ENCODE measurements at regions not wholly inside any gene's neighbourhood (a gene's known extent, or its start where the extent isn't known, plus 50 kb on each side); places are given as distances from the start of the nearest gene placed in this dataset.
"Not testable (repeated sequence)": the region's sequence is repeated elsewhere in the genome, so short reads cannot be mapped to it uniquely, and the experiment has no call there.

- no peak for DNase-seq (ENCODE audit: low spot score)
- in situ Hi-C loops (cut with MboI; ENCODE audit: low pct_unique_long_range_greater_than_20kb, low sequenced_read_pairs, unreplicated experiment) = no loop called here
- TF ChIP-seq CTCF (IDR thresholded peaks at IDR 0.05; ENCODE audit: extremely low read depth, insufficient read depth, missing control alignments) = no peak
Observed at GRCh38 chr6:141938664-141939063, 194.1 kb upstream of the GJE1 start.

GRCh38 chr6:141932685-141933084, 200.0 kb upstream of the GJE1 start:
- TF ChIP-seq CTCF (IDR thresholded peaks at IDR 0.05; ENCODE audit: extremely low read depth, insufficient read depth, missing control alignments) = no peak
- in situ Hi-C loops (cut with MboI; ENCODE audit: low pct_unique_long_range_greater_than_20kb, low sequenced_read_pairs, unreplicated experiment) = no loop called here
- DNase-seq (ENCODE audit: low spot score) = no peak

DNA sequence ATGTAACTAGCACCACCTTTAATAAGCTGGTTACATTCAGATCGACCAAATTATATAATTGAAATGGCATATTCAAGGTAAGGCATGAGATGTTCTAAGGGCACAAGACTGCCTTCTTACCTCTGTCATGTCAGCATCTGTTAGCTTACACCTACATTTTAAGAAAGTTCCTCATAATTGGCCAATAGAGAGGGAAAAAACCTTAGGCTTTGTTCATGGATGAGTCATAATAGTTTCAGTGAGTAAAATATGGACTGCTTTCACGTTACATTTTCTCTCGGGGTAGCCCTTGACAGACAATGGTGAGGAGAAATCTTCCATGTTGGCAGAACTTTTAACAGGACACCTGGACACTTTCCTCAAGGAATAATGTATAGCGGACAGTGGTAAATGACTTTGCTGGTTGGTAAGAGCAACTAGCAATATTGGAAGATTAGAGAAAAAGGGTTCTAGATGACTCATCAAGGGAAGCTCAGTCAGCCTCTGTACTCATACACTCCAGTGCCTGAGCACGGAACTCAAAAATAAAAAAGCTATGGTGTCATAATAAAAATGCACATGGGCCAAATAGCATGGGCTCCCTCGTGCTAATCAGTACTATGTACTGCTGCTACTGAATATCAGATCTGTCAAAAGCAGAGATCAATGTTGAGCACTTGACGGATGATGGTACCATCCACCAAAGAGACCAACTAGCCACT, 206.4 kb upstream of the GJE1 start:
- in situ Hi-C loops (cut with MboI; ENCODE audit: low pct_unique_long_range_greater_than_20kb, low sequenced_read_pairs, unreplicated experiment); DNase-seq (ENCODE audit: low spot score): not testable (repeated sequence)

DNA sequence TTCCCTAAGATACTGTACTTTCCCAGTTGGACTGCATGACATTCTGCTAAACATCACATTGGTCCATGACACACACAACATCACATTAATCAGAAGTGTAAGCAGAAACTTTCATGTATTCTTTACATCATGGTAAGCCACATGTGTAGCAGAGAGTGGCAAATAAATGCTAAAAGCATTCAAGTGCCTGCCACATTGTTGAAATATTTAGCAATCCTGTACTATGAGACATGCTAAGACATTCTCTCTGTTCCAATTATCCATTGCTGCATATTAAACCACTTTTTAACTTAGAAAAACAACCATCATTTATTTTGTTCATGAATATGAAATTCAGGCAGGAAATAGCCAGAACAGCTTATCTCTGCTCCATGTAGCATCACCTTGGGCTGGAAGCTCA, 207.7 kb upstream of the GJE1 start:
- no peak for DNase-seq (ENCODE audit: low spot score)
- TF ChIP-seq CTCF (IDR thresholded peaks at IDR 0.05; ENCODE audit: extremely low read depth, insufficient read depth, missing control alignments) = no peak
- in situ Hi-C loops (cut with MboI; ENCODE audit: low pct_unique_long_range_greater_than_20kb, low sequenced_read_pairs, unreplicated experiment) = no loop called here

DNA sequence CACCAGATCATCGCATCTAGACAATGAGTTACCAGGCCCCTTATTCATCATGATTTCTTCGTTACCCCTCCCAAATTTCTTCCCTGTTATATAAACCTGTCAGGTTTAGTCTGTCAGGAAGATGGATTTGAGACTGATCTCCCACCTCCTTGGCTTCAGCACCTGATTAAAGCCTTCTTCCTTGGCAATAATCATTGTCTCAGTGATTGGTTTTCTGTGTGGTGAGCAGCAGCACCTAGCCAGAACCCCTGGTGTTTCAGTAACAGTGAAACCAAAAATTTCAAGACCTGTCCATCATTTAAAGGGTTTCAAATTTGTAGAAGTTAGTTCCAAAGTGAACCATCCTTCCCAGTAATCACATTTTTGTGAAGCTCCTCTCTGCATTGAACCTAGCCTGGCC, 209.8 kb upstream of the GJE1 start:
- TF ChIP-seq CTCF (IDR thresholded peaks at IDR 0.05; ENCODE audit: extremely low read depth, insufficient read depth, missing control alignments) = no peak
- no peak for DNase-seq (ENCODE audit: low spot score)
- in situ Hi-C loops (cut with MboI; ENCODE audit: low pct_unique_long_range_greater_than_20kb, low sequenced_read_pairs, unreplicated experiment) = no loop called here

- DNase-seq (ENCODE audit: low spot score); in situ Hi-C loops (cut with MboI; ENCODE audit: low pct_unique_long_range_greater_than_20kb, low sequenced_read_pairs, unreplicated experiment): not testable (repeated sequence)
Observed at GRCh38 chr6:141916682-141917505, 215.8 kb upstream of the GJE1 start.

DNA sequence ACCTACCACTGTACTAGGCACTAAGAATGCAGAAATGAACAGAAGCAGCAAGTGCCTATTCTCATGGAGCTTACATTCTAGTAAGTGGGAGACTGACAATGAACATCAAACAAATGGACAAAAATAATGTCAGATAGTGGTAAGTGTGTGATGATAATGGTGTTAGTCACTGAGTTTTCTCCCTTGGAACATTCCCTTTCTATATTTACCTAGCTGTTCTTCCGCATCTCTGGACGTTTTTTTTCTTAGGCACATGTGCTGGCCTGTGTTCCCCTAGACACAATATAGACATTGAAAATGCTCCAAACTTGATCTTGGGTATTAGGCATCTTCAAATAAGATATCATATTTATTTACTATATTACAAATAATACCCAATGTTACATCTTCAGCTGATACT, 218.1 kb upstream of the GJE1 start:
- no peak for DNase-seq (ENCODE audit: low spot score)
- in situ Hi-C loops (cut with MboI; ENCODE audit: low pct_unique_long_range_greater_than_20kb, low sequenced_read_pairs, unreplicated experiment) = no loop called here
- TF ChIP-seq CTCF (IDR thresholded peaks at IDR 0.05; ENCODE audit: extremely low read depth, insufficient read depth, missing control alignments) = no peak
